GM12878 (cell line): ENCODE measurements at regions not wholly inside any gene's neighbourhood (a gene's known extent, or its start where the extent isn't known, plus 50 kb on each side); places are given as distances from the start of the nearest gene placed in this dataset.

ENCODE experiments used
- CREM ChIP-seq: IDR thresholded peaks from 2 replicates; pipeline ENCODE4 v1.6.1; 2014; ENCODE audit warnings: antibody characterized with exemption, low read depth
- CTCF ChIP-seq, 3 experiments: IDR thresholded peaks in 2 of 3; conservative IDR thresholded peaks in 1 of 3; 2 replicates each; pipeline ENCODE4 v1.5.1; 2011; ENCODE audit warnings: low read depth in 3 of 3, low read length in 3 of 3, mild to moderate bottlenecking in 3 of 3, control low read depth in 2 of 3, moderate library complexity in 2 of 3, inconsistent platforms in 1 of 3, mixed read lengths in 1 of 3; ENCODE audit not compliant: control insufficient read depth in 2 of 3, insufficient read depth in 1 of 3; ENCODE audit errors: extremely low read depth in 1 of 3
- EP300 ChIP-seq, 2 experiments: fragments of 150-350 bp in 1 of 2; IDR thresholded peaks; 2 replicates each; pipeline ENCODE4 v1.6.1; 2011 to 2012; ENCODE audit warnings: low read depth in 2 of 2, low read length in 2 of 2, borderline replicate concordance in 1 of 2, improper control_type of control experiment in 1 of 2, inconsistent platforms in 1 of 2; ENCODE audit not compliant: control insufficient read depth in 1 of 2
- JUNB ChIP-seq: IDR thresholded peaks from 2 replicates; pipeline ENCODE4 v1.6.1; 2016; ENCODE audit warnings: antibody characterized with exemption, mild to moderate bottlenecking
- MAX ChIP-seq: IDR thresholded peaks from 2 replicates; pipeline ENCODE4 v1.6.1; 2012; ENCODE audit warnings: low read depth, low read length, improper control_type of control experiment
- POLR2AphosphoS2 ChIP-seq: IDR thresholded peaks from 2 replicates; pipeline ENCODE4 v1.6.1; 2011; ENCODE audit warnings: low read depth, mild to moderate bottlenecking, low read length, improper control_type of control experiment, moderate library complexity
- SMC3 ChIP-seq: IDR thresholded peaks from 2 replicates; pipeline ENCODE4 v1.6.1; 2011; ENCODE audit warnings: low read length, improper control_type of control experiment, borderline replicate concordance

GRCh38 chr6:164337925-164338397 lies 923.4 kb downstream of the QKI start:
- no peak for TF ChIP-seq SMC3
- no peak for TF ChIP-seq MAX
- TF ChIP-seq EP300 (IDR thresholded peaks at IDR 0.05; ENCODE audit: borderline replicate concordance in 1 of 2, control insufficient read depth in 1 of 2, low read depth in 2 of 2, low read length in 2 of 2), result no peak
- no peak for TF ChIP-seq JUNB
- TF ChIP-seq CTCF (IDR thresholded peaks at IDR 0.05 in 2 of 3, conservative IDR thresholded peaks at IDR 0.05 in 1 of 3; ENCODE audit: control insufficient read depth in 2 of 3, extremely low read depth in 1 of 3, insufficient read depth in 1 of 3, low read depth in 3 of 3, low read length in 3 of 3), result no peak
- no peak for TF ChIP-seq CREM
- no peak for TF ChIP-seq POLR2AphosphoS2
